Sciatic nerve (tissue), 2 donors: ENCODE measurements at regions not wholly inside any gene's neighbourhood (a gene's known extent, or its start where the extent isn't known, plus 50 kb on each side); places are given as distances from the start of the nearest gene placed in this dataset.
A peak's percentile ranks its signal among the peaks of the same experiment; 100 is the strongest.

ENCODE experiments used
- ATAC-seq: fragments of 200-7000 bp; cut with Tn5 transposase; one replicate; pipeline ENCODE4 v1.9.1; 2020; ENCODE audit warnings: mild to moderate bottlenecking, moderate library complexity
- DNase-seq: peaks from one replicate; pipeline ENCODE4 v3.0.0-alpha.2; 2020; ENCODE audit warnings: low spot score
- intact Hi-C: fragments of 100-400 bp; cut with DNase I; formaldehyde crosslinking; loops from one replicate; pipeline ENCODE4 v1.14.2; 2022
- donor health status: DM: no; HTN: no; CAD: no.
- donor health status: DM: no; HTN: no; CAD: no.

DNA sequence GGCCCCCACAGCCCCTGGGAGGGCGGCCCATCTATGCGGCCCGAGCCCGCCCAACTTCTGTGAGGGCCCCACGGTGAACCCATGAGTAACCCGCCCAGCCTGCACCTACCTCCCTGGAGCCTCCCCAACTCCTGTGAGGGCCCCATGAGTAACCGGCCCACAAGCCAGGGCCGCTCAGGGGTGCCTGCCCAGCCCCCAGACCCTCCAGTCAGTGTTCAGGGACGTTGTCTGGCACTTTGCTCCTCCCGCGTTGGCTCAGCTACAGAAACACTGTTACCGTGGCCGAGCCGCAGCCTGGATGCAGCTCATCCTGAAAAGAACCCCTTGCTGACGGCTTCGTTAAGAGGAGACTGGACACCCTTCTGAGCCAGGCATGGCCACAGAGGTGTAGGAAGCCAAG is 179.6 kb downstream of the BRD1 start:
- intact Hi-C loops: no loop called here
- ATAC-seq: no peak
- no peak for DNase-seq

DNA sequence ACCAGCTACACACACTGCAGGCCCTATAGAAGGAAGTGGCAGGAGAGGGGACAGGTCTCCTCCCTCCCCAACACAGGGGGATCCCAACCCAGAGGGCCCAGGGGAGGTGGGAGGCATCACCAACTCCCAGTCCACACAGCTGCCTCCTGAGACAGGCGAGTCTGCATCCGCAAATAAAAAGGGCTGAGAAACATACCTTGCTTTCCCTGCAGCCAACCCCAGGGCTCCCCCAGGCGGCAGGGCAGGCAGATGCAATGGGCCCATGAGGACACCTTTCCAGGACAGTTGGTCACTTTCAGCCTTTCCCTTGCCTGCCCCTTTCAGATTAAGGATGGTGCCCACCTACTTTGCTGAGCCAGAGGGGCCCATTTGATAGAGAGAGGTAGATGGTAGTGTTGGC is 180.0 kb downstream of the BRD1 start:
- intact Hi-C loops: no loop called here

DNA sequence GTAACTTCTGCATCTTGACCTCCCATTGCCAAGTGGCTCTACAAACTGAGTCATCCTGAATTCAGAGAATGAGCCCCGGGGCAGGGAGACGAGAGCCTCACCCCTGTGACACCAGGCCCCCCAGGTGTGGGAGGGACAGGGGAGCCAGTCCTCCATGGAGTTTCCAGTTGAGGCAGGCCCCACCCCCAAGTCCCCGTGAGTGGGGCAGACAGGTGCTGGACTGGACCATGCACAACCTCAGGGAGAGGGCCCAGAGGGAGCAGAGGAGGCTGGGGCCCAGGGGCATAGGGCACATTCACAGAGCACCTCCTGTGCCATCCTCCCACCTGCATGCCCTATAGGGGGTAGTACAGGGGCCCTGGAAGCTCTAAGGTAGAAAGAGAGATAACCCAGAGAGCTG is 180.8 kb downstream of the BRD1 start:
- ATAC-seq (no peak), DNase-seq (no peak)
- intact Hi-C loops: no loop called here

More for the DNA sequence above, 180.0 kb downstream of the BRD1 start:
- ATAC-seq: no peak
- no peak for DNase-seq

DNA sequence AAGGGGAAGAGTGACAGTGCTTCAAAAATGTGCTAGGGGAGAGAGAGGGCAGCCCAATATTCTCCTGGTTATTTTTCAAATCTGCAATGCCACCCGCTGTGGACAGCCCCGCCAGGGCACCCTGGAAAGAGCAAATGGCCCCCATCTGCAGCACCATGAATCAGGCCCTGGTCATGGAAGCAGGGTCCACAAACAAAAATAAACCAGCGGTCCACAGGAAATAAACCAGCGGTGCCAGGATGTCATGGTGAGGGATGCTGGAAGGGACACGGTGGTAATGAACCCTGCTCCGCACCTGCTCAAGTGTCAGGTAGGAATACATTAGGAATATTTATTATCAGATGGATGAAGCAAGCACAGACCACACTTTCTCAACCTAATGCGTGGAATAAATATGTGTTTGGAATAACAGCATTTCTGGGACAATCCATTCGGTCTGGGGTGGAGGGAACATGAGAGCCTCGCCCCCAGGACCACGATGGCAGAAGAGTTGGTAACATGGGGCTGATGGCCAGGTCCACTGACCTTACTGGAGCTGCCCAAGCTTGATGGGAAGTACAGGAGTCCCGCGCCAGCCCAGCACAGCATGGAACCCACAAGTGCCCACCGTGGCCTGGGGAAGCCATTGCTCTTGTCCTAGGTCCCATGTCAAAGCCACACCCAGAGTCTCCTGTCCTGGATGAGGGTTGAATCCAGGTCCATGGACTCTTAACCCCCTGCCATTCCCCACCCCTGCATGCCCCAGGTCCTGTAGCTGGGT is 181.7 kb downstream of the BRD1 start:
- intact Hi-C loops: no loop called here
- DNase-seq: no peak
- ATAC-seq: no peak

DNA sequence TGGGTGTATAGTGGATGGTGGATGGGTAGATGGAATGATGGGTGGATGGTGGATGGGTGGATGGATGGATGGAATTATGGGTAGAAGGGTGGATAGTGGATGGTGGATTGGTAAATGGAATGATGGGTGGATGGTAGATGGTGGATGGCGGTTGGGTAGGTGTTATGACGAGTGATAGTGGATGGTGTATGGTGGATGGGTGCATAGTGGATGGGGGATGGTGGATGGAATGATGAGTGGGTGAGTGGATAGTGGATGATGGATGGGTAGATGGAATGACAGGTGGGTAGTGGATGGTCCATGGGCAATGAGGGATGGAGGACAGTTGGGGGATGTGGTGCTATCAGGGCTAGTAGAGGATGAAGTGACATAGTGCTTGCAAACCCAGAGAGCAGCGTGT is 182.4 kb downstream of the BRD1 start:
- DNase-seq (no peak), ATAC-seq (no peak)
- intact Hi-C loops: no loop called here

DNA sequence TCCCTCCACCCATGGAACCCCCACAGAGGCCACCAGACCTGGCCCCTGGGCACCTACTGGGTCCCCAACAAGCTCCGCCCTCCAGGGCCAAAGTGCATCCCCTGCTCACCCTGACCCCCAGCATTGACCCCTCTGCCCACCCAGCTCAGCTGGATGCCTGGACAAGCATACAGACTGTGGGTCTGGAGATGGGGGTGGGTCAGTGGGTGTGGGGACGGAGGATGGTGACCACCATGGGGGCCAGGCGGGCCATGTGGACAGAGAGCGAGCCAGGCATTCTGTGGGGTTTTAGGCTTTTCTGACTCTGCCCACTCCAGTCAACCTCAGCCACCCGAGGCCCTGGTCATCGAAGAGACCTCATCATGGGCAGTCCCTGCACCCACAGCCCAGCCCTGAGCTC is 183.7 kb downstream of the BRD1 start:
- DNase-seq (no peak), ATAC-seq (no peak)
- intact Hi-C loops: no loop called here

DNA sequence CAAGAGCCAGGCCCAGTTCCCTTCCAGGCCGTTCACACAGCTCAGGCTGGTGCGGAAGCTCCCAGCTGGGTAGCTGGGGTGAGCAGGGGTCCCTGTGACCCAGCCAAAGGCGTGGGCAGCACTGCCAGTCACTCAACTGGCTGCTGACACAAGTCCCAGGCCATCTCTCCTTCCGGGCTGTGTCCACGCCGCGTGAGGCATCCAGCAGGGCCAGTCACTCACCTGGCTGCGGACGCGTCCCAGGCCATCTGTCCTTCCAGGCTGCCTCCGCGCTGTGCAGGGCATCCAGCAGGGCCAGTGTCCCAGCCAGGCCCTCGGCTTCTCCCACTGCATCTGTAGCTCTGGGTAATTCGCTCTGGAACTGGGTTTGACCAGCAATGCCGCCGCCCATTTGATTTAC is 184.2 kb downstream of the BRD1 start:
- ATAC-seq: no peak
- intact Hi-C loops: no loop called here
- DNase-seq: no peak

DNA sequence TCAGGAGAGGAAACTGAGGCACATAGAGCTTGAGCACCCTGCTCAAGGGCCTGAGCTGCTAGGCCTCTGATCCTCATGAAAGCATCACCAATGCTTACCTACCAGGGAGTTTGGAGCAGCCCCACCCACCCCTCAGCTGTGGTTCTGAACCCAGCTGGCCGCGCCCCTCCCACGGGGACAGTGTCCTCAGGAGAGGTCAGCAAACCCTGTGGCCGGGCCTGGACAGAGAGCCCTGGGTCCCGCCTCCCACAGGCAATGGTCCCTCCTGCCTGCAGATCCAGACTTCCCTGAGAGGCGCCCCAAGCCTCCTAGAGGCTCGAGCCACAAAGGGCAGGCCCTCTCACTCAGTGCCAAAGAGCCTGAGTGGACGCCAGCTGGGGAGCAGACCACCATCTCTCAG is 184.9 kb downstream of the BRD1 start:
- ATAC-seq (no peak), DNase-seq (no peak)
- intact Hi-C loops: no loop called here

DNA sequence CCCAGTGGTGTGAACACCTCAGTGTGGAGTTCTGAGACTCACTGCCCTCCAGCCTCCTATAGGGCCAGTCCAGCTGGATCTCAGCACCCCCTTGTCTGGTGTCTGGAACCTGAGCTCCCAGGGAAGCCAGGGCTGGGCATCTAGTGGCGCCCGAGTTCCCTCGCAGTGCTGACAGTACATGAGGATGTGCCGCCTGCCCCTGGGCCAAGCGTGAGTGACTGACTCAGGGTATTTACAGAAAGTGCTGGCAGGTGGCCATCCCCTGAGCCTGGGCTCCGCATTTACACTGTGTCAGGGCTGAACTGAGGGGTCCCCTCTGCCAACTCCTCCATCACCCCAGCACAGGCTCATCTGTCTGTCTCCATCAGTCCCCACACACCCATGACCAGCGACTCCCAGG is 185.3 kb downstream of the BRD1 start:
- DNase-seq: no peak
- intact Hi-C loops: no loop called here
- ATAC-seq: no peak

DNA sequence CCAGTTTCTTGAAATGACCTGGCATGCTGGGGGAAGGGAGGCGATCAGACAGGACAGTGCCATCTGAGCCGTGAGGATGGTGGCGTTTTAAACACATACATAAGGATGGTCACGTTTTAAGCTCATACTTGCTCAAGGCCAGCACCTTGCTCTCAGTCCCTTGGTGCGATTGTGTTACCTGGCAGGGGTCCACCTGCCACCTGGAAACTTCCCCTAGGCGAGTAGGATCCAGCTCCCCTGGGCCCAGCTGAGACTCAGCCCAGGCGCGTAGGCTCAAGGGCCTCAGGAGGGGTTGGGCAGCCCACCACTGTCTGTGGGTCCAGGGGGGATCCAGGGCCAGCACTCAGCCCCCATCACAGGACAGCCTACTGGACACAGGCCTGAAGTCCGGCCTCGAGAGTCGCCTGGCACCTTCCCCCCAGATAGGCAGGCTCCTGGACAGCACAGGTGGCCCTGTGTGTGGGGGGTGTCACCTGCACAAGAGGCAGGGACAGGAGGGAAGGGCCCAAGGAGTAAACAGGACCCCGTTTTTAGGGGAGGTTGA is 185.8 kb downstream of the BRD1 start:
- DNase-seq (no peak), ATAC-seq (no peak)
- intact Hi-C loops: no loop called here

DNA sequence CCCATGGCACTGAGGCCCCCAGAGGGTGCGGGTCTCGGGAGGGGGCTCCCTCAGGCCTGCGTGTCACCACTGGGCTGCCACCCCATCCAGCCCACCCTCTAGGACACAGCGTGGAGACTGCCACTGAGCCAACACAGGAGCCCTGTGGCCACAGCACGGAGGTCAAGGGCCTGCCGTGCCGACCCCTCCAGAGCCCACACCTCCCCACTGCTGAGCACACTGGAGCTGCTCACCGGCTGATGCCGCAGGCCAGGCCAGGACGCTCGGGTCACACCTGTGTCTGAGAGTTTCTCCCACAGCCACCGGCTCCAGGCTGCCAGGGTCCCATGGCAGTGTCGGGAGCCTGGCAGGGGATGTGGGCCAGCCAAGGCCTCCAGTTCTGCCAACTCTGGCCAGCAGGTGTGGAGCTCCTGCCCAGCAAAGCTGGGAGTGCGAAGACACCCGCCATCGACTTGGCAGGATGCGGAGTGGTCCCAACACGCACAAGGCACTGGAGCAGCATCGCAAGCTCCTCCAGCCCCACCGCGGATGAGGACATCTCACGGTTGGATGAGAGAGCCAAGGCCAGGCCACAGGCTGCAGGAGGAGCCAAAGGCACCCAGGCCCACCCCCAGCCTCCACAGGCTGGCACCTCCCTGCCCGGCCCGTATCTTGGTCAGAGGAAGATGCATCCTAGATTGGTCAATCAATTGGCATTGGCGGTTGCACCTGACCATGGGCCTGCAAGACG is 187.1 kb downstream of the BRD1 start:
- no peak for DNase-seq
- intact Hi-C loops: no loop called here
- no peak for ATAC-seq

DNA sequence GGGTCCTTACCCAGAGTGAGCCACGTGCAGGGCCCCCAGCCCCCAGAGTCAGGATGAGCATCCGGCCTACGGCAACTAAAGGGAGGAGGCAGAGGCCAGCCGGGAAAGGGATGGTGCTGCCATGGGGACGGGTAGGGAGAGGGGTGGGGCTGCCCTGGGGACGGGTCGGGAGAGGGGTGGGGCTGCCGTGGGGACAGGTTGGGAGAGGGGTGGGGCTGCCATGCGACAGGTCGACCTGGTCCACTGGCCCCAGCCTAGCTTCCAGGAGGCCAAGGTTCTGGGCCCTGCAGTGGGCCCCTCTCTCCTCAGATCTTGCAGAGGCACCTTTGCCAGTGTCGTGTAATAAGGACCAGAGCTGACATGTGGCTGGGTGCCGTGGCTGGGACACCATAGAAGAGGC is 187.7 kb downstream of the BRD1 start:
- intact Hi-C loops: no loop called here
- no peak for ATAC-seq

DNA sequence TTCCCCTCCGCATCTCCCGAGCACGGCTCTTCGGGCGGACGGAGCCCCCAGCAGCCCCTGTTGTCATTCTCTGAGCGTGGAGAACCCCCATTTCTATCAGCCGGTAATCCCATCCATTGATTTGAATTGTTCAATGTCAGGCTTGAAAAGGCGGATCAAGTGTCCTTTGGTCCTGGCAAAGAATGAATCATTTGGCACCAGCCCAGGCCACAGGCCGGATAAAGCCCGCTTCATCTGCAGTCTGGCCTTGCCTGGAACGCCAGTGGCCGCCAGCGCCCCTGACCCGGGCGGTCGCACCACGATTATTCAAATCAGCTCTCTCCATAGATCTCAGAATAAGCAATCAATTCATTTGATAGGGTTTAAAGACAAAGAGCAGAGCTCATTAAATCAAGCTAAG is 188.9 kb downstream of the BRD1 start:
- ATAC-seq (no peak), DNase-seq (no peak)
- intact Hi-C loops: no loop called here

More for the DNA sequence above, 187.7 kb downstream of the BRD1 start:
- DNase-seq: no peak

DNA sequence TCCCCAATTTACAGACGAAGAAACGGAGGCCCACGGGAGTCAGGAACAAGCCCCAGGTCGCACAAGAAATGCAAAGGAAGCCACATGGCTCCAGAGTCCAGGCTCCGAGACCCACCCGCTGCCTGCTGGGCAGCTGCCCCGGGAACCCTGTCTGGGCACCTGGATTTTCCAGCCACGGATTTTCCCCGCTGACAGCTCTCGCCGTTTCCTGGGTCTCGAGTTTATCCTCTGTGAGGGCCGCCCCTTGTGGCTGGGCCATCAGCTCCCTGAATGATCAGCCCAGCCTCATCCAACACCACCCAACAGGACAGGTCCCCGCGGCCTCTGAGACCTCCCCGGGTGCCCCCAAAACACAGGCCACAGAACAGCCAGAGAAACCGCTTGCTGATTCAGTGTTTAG is 189.7 kb downstream of the BRD1 start:
- no peak for DNase-seq
- no peak for ATAC-seq
- intact Hi-C loops: no loop called here

DNA sequence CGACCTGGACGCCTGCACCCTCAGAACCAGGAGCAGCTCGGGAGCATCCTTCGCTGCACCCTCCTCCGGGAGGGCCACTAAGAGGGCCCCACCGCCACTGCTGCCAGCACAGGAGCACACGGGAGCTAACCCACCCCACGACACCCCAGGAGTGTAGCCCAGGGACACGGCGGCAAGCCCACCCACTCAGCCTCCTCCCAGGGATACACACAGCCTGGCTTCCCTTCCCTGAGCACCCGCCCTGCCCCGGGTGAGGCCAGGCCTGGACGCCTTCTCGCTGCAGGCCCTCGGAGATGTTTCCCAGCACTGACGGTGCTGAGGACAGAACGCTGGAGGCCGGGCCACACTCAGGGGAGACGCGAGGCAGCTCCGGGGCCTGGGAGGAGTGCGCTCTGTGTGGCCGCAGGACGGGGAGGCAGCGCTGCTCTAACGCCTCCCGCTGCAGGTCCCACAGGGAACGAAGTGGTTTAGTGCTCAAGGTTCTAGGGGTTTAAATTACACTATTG is 190.4 kb downstream of the BRD1 start:
- ATAC-seq (no peak), DNase-seq (no peak)
- intact Hi-C loops: no loop called here

DNA sequence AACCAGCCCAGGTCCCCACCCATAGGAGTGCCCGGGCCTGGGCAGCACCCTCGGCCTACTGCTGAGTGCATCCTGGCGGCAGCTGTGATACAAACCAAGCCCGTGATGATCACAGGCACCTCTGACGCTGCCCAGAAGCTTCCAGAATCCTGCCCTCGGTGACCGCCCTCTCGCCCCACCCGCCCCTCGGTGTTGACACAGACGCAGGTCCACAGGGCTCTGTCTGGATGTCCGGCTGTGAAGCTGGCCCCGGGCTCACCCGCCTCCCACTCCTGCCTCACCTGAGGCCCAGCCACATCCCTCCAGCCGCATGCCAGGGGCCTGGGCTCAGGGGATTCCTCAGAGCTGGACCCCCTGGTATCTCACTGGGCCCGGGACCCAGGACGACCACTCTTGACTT is 191.0 kb downstream of the BRD1 start:
- ATAC-seq (no peak), DNase-seq (no peak)
- intact Hi-C loops: no loop called here

DNA sequence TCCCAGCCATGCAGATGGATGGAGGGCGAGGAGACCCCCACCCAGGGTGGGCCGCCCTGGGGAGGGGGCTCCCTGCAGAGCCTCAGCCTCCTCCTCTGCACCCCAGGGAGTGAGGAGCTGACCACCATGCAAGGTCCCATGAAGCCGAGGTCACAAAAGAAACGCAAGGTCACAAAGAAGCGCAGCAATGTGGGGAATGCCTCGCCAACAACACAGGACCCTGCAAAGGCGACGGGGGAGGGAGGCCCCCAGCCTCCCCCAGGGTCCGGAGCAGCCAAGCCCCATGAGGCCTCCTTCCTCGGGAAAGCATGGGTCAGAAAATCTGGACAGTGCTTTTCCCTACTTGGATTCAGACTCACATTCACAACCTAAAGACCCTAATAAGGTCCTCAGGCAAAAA is 191.5 kb downstream of the BRD1 start:
- ATAC-seq: no peak
- intact Hi-C loops: no loop called here
- DNase-seq: no peak

DNA sequence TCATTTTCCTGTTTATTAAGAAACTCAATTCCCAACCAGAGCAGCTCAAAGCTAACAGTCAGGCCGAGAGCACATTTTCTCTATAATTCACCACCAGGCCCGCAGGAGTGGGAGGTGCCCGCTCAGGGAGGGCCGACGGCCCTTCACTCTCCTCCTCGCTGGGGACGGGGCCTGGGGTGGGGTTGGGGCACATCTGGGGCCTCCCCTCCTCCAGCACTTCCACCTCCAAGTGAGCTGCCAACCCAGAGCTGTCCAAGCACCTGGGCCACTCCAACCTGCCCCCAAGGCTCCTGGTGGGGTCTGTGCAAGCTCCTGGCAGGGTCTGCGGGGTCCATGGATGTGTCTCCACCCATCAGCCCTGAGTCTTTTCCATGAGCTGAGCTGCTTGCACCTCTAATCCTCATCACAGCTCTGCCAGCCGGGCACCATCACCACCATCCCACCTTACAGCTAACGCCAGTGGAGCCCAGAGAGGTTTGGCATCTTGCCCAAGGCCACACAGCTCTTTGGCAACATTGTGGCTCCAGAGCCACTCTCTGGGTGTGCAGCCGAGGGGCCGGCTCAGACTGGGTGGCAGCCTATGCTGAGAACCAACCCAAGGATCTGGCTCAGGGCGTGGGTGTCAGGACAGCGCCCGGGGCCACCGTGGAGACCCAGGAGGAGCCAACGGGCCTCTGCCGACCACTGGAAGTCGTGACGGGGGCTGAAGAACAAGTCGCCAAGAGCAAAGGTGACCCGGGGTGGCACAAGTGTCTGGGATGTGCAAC is 193.5 kb downstream of the BRD1 start:
- DNase-seq (no peak), ATAC-seq (no peak)
- intact Hi-C loops: no loop called here

DNA sequence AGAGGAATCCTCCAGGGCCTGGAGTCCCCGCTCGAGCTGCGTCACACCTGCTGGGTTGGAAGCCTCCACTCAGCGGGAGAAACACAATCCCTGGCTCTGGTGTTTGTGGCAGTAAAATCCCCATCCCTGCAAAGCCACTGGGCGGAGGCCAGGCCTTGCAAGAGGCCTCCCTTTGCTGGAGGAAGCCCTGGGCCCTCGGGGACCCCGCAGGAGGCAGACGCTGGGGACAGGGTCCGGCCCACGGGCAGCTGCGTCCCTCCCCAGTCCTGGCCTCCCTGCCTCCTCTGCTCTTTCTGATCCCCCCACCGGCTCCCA is 194.7 kb downstream of the BRD1 start:
- DNase-seq (no peak), ATAC-seq (peak; percentile 8)
- intact Hi-C loops: no loop called here
